HL-60 (cell line): ENCODE measurements at regions not wholly inside any gene's neighbourhood (a gene's known extent, or its start where the extent isn't known, plus 50 kb on each side); places are given as distances from the start of the nearest gene placed in this dataset.
"Not testable (repeated sequence)": the region's sequence is repeated elsewhere in the genome, so short reads cannot be mapped to it uniquely, and the experiment has no call there.

ENCODE experiments used
- CTCF ChIP-seq: IDR thresholded peaks from one replicate; pipeline ENCODE4 v1.5.1; 2011; ENCODE audit warnings: low read length, control low read depth, inconsistent platforms; ENCODE audit not compliant: insufficient read depth
- GABPA ChIP-seq: IDR thresholded peaks from 2 replicates; pipeline ENCODE4 v1.6.1; 2012; ENCODE audit warnings: low read depth
- POLR2AphosphoS5 ChIP-seq: IDR thresholded peaks from 2 replicates; pipeline ENCODE4 v1.6.1; 2012; ENCODE audit warnings: low read depth

DNA sequence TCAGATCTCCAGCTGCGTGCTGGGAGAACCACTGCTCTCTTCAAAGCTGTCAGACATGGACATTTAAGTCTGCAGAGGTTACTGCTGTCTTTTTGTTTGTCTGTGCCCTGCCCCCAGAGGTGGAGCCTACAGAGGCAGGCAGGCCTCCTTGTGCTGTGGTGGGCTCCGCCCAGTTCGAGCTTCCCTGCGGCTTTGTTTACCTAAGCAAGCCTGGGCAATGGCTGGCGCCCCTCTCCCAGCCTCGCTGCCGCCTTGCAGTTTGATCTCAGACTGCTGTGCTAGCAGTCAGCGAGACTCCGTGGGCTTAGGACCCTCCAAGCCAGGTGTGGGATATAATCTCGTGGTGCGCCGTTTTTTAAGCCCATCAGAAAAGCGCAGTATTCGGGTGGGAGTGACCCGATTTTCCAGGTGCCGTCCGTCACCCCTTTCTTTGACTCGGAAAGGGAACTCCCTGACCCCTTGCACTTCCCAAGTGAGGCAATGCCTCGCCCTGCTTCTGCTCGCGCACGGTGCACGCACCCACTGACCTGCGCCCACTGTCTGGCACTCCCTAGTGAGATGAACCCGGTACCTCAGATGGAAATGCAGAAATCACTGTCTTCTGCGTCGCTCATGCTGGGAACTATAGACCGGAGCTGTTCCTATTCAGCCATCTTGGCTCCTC, 189.6 kb upstream of the MAD2L1 start:
- not testable (repeated sequence) for TF ChIP-seq CTCF, POLR2AphosphoS5, GABPA
